ENCODE measurements at regions not wholly inside any gene's neighbourhood (a gene's known extent, or its start where the extent isn't known, plus 50 kb on each side); places are given as distances from the start of the nearest gene placed in this dataset.
"Not testable (repeated sequence)": the region's sequence is repeated elsewhere in the genome, so short reads cannot be mapped to it uniquely, and the experiment has no call there.

GRCh38 chrX:31014474-31014873 is 57.4 kb downstream of the FTHL17 start:
- intact Hi-C loops (cut with micrococcal nuclease); H3K4me3 ChIP-seq; H3K9me3 ChIP-seq (replicated peaks); H3K36me3 ChIP-seq; H3K27me3 ChIP-seq (ENCODE audit: low read depth); H3K4me1 ChIP-seq; H3K27ac ChIP-seq (replicated peaks); DNase-seq: not testable (repeated sequence)

- intact Hi-C loops (cut with micrococcal nuclease), result no loop called here
- no peaks in the 10 kb centered on the region for H3K4me1 ChIP-seq
- H3K9me3 ChIP-seq (replicated peaks), result no peaks in the 10 kb centered on the region
- TF ChIP-seq CTCF (IDR thresholded peaks at IDR 0.05; ENCODE audit: borderline replicate concordance), result no peak
- no peak overlapping the region for H3K4me3 ChIP-seq
- H3K27me3 ChIP-seq (ENCODE audit: low read depth), result no peaks in the 10 kb centered on the region
- no peak overlapping the region for H3K27ac ChIP-seq (replicated peaks)
- DNase-seq, result no peak
- H3K36me3 ChIP-seq, result no peaks in the 10 kb centered on the region
These were observed 59.3 kb downstream of the FTHL17 start for GRCh38 chrX:31012509-31013025.

- Histone ChIP-seq H3K36me3 (no peaks in the 10 kb centered on the region), H3K4me3 (no peak overlapping the region), H3K27ac (replicated peaks) (no peak overlapping the region), H3K9me3 (replicated peaks) (no peaks in the 10 kb centered on the region), H3K4me1 (no peaks in the 10 kb centered on the region), H3K27me3 (ENCODE audit: low read depth) (no peaks in the 10 kb centered on the region)
- intact Hi-C loops (cut with micrococcal nuclease), result no loop called here
- no peak for TF ChIP-seq CTCF (IDR thresholded peaks at IDR 0.05; ENCODE audit: borderline replicate concordance)
- DNase-seq, result no peak
These were observed 64.5 kb downstream of the FTHL17 start for GRCh38 chrX:31007321-31007720.

- DNase-seq, result no peak
- Histone ChIP-seq H3K4me3 (no peak overlapping the region), H3K27me3 (ENCODE audit: low read depth) (no peaks in the 10 kb centered on the region), H3K36me3 (no peaks in the 10 kb centered on the region), H3K4me1 (no peaks in the 10 kb centered on the region), H3K9me3 (replicated peaks) (no peaks in the 10 kb centered on the region), H3K27ac (replicated peaks) (no peak overlapping the region)
- TF ChIP-seq CTCF (IDR thresholded peaks at IDR 0.05; ENCODE audit: borderline replicate concordance), result no peak
- intact Hi-C loops (cut with micrococcal nuclease), result no loop called here
These were observed 65.8 kb downstream of the FTHL17 start for GRCh38 chrX:31006027-31006426.

GRCh38 chrX:30997411-30997810 is 74.4 kb downstream of the FTHL17 start:
- H3K4me3 ChIP-seq, result no peak overlapping the region
- intact Hi-C loops (cut with micrococcal nuclease), result no loop called here
- H3K4me1 ChIP-seq, result no peaks in the 10 kb centered on the region
- H3K9me3 ChIP-seq (replicated peaks), result no peaks in the 10 kb centered on the region
- H3K36me3 ChIP-seq, result no peaks in the 10 kb centered on the region
- DNase-seq, result no peak
- no peaks in the 10 kb centered on the region for H3K27me3 ChIP-seq (ENCODE audit: low read depth)
- TF ChIP-seq CTCF (IDR thresholded peaks at IDR 0.05; ENCODE audit: borderline replicate concordance), result no peak
- no peak overlapping the region for H3K27ac ChIP-seq (replicated peaks)

GRCh38 chrX:30995705-30996104 is 76.1 kb downstream of the FTHL17 start:
- Histone ChIP-seq H3K27ac (replicated peaks) (no peak overlapping the region), H3K9me3 (replicated peaks) (no peaks in the 10 kb centered on the region), H3K4me3 (no peak overlapping the region), H3K36me3 (no peaks in the 10 kb centered on the region), H3K27me3 (ENCODE audit: low read depth) (no peaks in the 10 kb centered on the region), H3K4me1 (peaks cover 3% of the 10 kb centered on the region)
- intact Hi-C loops (cut with micrococcal nuclease), result no loop called here
- no peak for DNase-seq
- no peak for TF ChIP-seq CTCF (IDR thresholded peaks at IDR 0.05; ENCODE audit: borderline replicate concordance)
